ENCODE measurements at regions not wholly inside any gene's neighbourhood (a gene's known extent, or its start where the extent isn't known, plus 50 kb on each side); places are given as distances from the start of the nearest gene placed in this dataset.
A peak's percentile ranks its signal among the peaks of the same experiment; 100 is the strongest.

GRCh38 chr5:63825984-63826383 is 136.3 kb downstream of the HTR1A start:
- H3K27me3 Mint-ChIP-seq (ENCODE audit: insufficient read depth, unreplicated experiment) = no peaks in the 10 kb centered on the region
- ChIA-PET CTCF (no interaction called here), POLR2A (no interaction called here)
- peaks cover under 1% of the 10 kb centered on the region for H3K4me1 Mint-ChIP-seq (ENCODE audit: insufficient read depth, unreplicated experiment)
- intact Hi-C loops (cut with micrococcal nuclease) = no loop called here
- H3K27ac Mint-ChIP-seq (ENCODE audit: low read depth, unreplicated experiment) = no peak overlapping the region
- no peaks in the 10 kb centered on the region for H3K36me3 Mint-ChIP-seq (ENCODE audit: insufficient read depth, unreplicated experiment)
- no peak overlapping the region for H3K4me3 Mint-ChIP-seq (ENCODE audit: unreplicated experiment)
- TF ChIP-seq CTCF (IDR thresholded peaks at IDR 0.05; ENCODE audit: unreplicated experiment) = no peak
- DNase-seq (ENCODE audit: unreplicated experiment) = no peak
- H3K9me3 Mint-ChIP-seq (ENCODE audit: unreplicated experiment) = no peaks in the 10 kb centered on the region
- BruUV-seq (replicated peaks) = no TSS peak

DNA sequence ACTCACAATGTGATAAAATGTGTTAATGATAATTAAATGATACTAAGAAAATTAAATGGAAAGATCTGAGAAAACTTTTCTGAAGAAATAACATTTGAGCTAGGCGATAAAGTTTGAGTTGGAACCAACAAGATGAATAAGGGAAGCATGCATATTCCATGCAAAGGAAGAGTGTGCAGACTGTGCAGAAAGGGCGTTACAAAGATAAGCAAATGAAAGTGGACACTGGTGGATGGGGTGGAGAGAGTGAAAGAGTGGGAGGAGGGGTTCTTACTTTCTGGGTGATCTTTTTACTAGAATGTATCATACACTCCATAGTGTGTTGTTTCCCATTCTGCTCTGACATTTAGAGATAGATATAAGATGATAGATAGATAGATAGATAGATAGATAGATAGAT is 138.7 kb downstream of the HTR1A start:
- H3K36me3 Mint-ChIP-seq (ENCODE audit: insufficient read depth, unreplicated experiment) = no peaks in the 10 kb centered on the region
- TF ChIP-seq CTCF (IDR thresholded peaks at IDR 0.05; ENCODE audit: unreplicated experiment) = no peak
- no peak for DNase-seq (ENCODE audit: unreplicated experiment)
- CTCF ChIA-PET = interaction anchor here (0.7 to 3.0 kb wide), 6 partner anchors 13 to 423 kb away, joined by 3 to 33 read pairs (median 4); no protein-coding TSS in a partner anchor
- H3K4me1 Mint-ChIP-seq (ENCODE audit: insufficient read depth, unreplicated experiment) = no peaks in the 10 kb centered on the region
- no peak overlapping the region for H3K4me3 Mint-ChIP-seq (ENCODE audit: unreplicated experiment)
- no peak overlapping the region for H3K27ac Mint-ChIP-seq (ENCODE audit: low read depth, unreplicated experiment)
- intact Hi-C loops (cut with micrococcal nuclease) = loop anchor here (2.0 to 5.0 kb wide), 2 partner anchors 596 to 697 kb away; no protein-coding TSS in a partner anchor
- POLR2A ChIA-PET = interaction anchor here (1.0 kb wide), 1 partner anchor 422 kb away, joined by 4 read pairs; no protein-coding TSS in a partner anchor
- H3K9me3 Mint-ChIP-seq (ENCODE audit: unreplicated experiment) = no peaks in the 10 kb centered on the region
- H3K27me3 Mint-ChIP-seq (ENCODE audit: insufficient read depth, unreplicated experiment) = no peaks in the 10 kb centered on the region
- BruUV-seq (replicated peaks) = no TSS peak

DNA sequence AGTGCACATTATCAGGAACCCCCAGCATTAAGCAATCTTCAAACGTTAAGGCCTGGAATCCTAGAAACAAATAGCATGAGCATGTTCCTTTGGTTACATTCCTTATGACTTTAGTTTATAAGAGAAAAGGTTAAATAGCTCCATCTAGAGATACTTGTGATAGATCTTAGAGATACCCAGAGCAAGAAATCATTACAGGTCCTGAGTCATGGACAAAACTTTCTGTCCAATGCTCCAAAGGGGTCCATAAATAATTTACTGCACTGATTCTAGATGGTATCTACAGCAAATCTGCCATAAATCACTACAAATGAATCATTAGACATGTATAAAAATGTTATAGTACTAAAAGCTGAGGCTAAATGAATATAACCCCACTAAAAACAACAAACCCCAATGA is 139.6 kb downstream of the HTR1A start:
- H3K36me3 Mint-ChIP-seq (ENCODE audit: insufficient read depth, unreplicated experiment) = no peaks in the 10 kb centered on the region
- intact Hi-C loops (cut with micrococcal nuclease) = loop anchor here (1.0 to 5.0 kb wide), 3 partner anchors 421 to 696 kb away; no protein-coding TSS in a partner anchor
- H3K4me3 Mint-ChIP-seq (ENCODE audit: unreplicated experiment) = no peak overlapping the region
- no peaks in the 10 kb centered on the region for H3K9me3 Mint-ChIP-seq (ENCODE audit: unreplicated experiment)
- CTCF ChIA-PET = interaction anchor here (0.6 to 3.0 kb wide), 13 partner anchors 14 to 1379 kb away, joined by 3 to 33 read pairs (median 4); no protein-coding TSS in a partner anchor
- POLR2A ChIA-PET = no interaction called here
- no TSS peak for BruUV-seq (replicated peaks)
- peak; percentile 1 for DNase-seq (ENCODE audit: unreplicated experiment)
- no peaks in the 10 kb centered on the region for H3K4me1 Mint-ChIP-seq (ENCODE audit: insufficient read depth, unreplicated experiment)
- peak; percentile 27 for TF ChIP-seq CTCF (IDR thresholded peaks at IDR 0.05; ENCODE audit: unreplicated experiment)
- no peaks in the 10 kb centered on the region for H3K27me3 Mint-ChIP-seq (ENCODE audit: insufficient read depth, unreplicated experiment)
- H3K27ac Mint-ChIP-seq (ENCODE audit: low read depth, unreplicated experiment) = no peak overlapping the region

DNA sequence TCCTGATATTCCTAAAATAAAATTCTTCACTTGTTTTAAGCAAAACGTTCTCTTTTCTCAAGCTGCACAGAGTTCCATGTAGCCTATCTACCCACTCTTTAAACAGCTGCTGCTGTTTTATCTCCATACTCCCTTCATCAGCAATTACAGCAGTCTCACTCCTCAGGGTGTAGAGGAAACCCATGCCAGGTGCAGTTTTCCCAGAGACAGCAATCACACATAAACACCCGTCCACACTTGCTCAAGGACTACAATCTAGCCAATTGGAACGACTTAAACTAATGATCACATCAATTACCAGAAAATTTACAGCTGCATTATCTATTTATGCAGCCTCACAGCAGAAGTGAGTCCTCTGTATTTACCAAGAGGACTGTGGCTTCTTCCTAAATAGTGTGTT is 141.7 kb downstream of the HTR1A start:
- BruUV-seq (replicated peaks) = no TSS peak
- H3K36me3 Mint-ChIP-seq (ENCODE audit: insufficient read depth, unreplicated experiment) = no peaks in the 10 kb centered on the region
- ChIA-PET CTCF (interaction anchor here (0.7 kb wide), 1 partner anchor 697 kb away, joined by 3 read pairs; no protein-coding TSS in a partner anchor), POLR2A (no interaction called here)
- no peaks in the 10 kb centered on the region for H3K4me1 Mint-ChIP-seq (ENCODE audit: insufficient read depth, unreplicated experiment)
- no peak for TF ChIP-seq CTCF (IDR thresholded peaks at IDR 0.05; ENCODE audit: unreplicated experiment)
- H3K27me3 Mint-ChIP-seq (ENCODE audit: insufficient read depth, unreplicated experiment) = no peaks in the 10 kb centered on the region
- no peak overlapping the region for H3K27ac Mint-ChIP-seq (ENCODE audit: low read depth, unreplicated experiment)
- no peak for DNase-seq (ENCODE audit: unreplicated experiment)
- no peak overlapping the region for H3K4me3 Mint-ChIP-seq (ENCODE audit: unreplicated experiment)
- H3K9me3 Mint-ChIP-seq (ENCODE audit: unreplicated experiment) = no peaks in the 10 kb centered on the region
- intact Hi-C loops (cut with micrococcal nuclease) = loop anchor here (5.0 kb wide), 1 partner anchor 593 kb away; no protein-coding TSS in a partner anchor

Measured in MCF 10A (cell line).